H1 (cell line): ENCODE measurements at regions not wholly inside any gene's neighbourhood (a gene's known extent, or its start where the extent isn't known, plus 50 kb on each side); places are given as distances from the start of the nearest gene placed in this dataset.

ENCODE experiments used
- CTCF ChIA-PET: fragments of 300-600 bp; sonication (Branson Sonifier 250); formaldehyde crosslinking; loops from one replicate; lab custom pipeline; 2021; ENCODE audit not compliant: partially characterized antibody; lab: Charles Lee
- POLR2A ChIA-PET: fragments of 300-600 bp; sonication (Branson Sonifier 250); formaldehyde crosslinking; loops from one replicate; lab custom pipeline; 2021; ENCODE audit warnings: inconsistent platforms; ENCODE audit not compliant: partially characterized antibody; lab: Charles Lee
- DNase-seq, 2 experiments: peaks; one replicate each; pipeline versions ENCODE4 v3.0.0 to v3.0.0-alpha.2; 2010 to 2022; ENCODE audit warnings: low spot score in 2 of 2, low read depth in 1 of 2, mixed read lengths in 1 of 2
- FAIRE-seq: peaks from 2 replicates; lab custom pipeline; 2011; peaks lifted over from hg19 to GRCh38; lab: Jason Lieb, UNC
- H2AFZ ChIP-seq: 2 replicates; pipeline ENCODE4 v1.8.1; 2012; ENCODE audit warnings: low read length, inconsistent platforms
- H2AK5ac ChIP-seq: 2 replicates; pipeline ENCODE4 v1.6.1; 2013; ENCODE audit warnings: low read depth, low read length
- H2BK120ac ChIP-seq: replicated peaks from 2 replicates; pipeline ENCODE3; 2013; ENCODE audit warnings: low read depth, low read length, inconsistent platforms
- H2BK12ac ChIP-seq: 2 replicates; pipeline ENCODE4 v1.6.1; 2013; ENCODE audit warnings: low read depth, low read length
- H2BK15ac ChIP-seq: 2 replicates; pipeline ENCODE4 v1.6.1; 2013; ENCODE audit warnings: low read length
- H2BK20ac ChIP-seq: 2 replicates; pipeline ENCODE4 v1.6.1; 2013; ENCODE audit warnings: low read length
- H2BK5ac ChIP-seq: 2 replicates; pipeline ENCODE4 v1.6.1; 2013; ENCODE audit warnings: low read depth, low read length
- H3K14ac ChIP-seq: 2 replicates; pipeline ENCODE4 v1.6.1; 2013; ENCODE audit warnings: inconsistent platforms; ENCODE audit not compliant: insufficient read length
- H3K18ac ChIP-seq: 2 replicates; pipeline ENCODE4 v1.6.1; 2013; ENCODE audit warnings: low read length; ENCODE audit errors: extremely low read depth
- H3K23ac ChIP-seq: 2 replicates; pipeline ENCODE4 v1.6.1; 2013; ENCODE audit warnings: inconsistent platforms; ENCODE audit not compliant: insufficient read length
- H3K23me2 ChIP-seq: 2 replicates; pipeline ENCODE4 v1.6.1; 2013; ENCODE audit warnings: low read depth, low read length
- H3K27ac ChIP-seq: 2 replicates; pipeline ENCODE4 v1.6.1; 2011; ENCODE audit warnings: low read depth, low read length, inconsistent platforms
- H3K27me3 ChIP-seq, 4 experiments: replicated peaks in 1 of 4; 1 replicate in 1 of 4; 2 replicates in 3 of 4; pipeline versions ENCODE4 v1.6.1 to v1.8.1; 2011 to 2013; ENCODE audit warnings: low read length in 3 of 4, mild to moderate bottlenecking in 3 of 4, inconsistent platforms in 2 of 4, mixed read lengths in 2 of 4, moderate library complexity in 1 of 4; ENCODE audit not compliant: control insufficient read depth in 3 of 4, insufficient read depth in 3 of 4; ENCODE audit errors: extremely low read depth in 1 of 4
- H3K36me3 ChIP-seq, 4 experiments: 2 replicates each; pipeline versions ENCODE4 v1.6.1 to v1.8.1; 2011 to 2013; ENCODE audit warnings: mild to moderate bottlenecking in 4 of 4, low read length in 3 of 4, moderate library complexity in 2 of 4, control low read depth in 1 of 4, inconsistent platforms in 1 of 4; ENCODE audit not compliant: insufficient read depth in 4 of 4, control insufficient read depth in 2 of 4
- H3K4ac ChIP-seq: replicated peaks from 2 replicates; pipeline ENCODE3; 2013; ENCODE audit warnings: low read length, low read depth, mixed read lengths, inconsistent platforms; ENCODE audit not compliant: insufficient read length
- H3K4me1 ChIP-seq, 4 experiments: replicated peaks in 1 of 4; 1 replicate in 1 of 4; 2 replicates in 3 of 4; pipeline versions ENCODE4 v1.6.1 to v1.8.1; 2011 to 2013; ENCODE audit warnings: low read length in 3 of 4, inconsistent platforms in 2 of 4, mixed read lengths in 1 of 4; ENCODE audit not compliant: insufficient read depth in 4 of 4, control insufficient read depth in 3 of 4
- H3K4me2 ChIP-seq, 2 experiments: 2 replicates each; pipeline versions ENCODE4 v1.6.1 to v1.8.1; 2011 to 2013; ENCODE audit warnings: low read depth in 2 of 2, low read length in 2 of 2, control low read depth in 1 of 2, inconsistent platforms in 1 of 2, mild to moderate bottlenecking in 1 of 2; ENCODE audit not compliant: insufficient read depth in 1 of 2
- H3K4me3 ChIP-seq, 4 experiments: fragments of 200-600, 300-600 bp in 1 of 4; sonication (generic), shearing (Covaris generic), sonication (Bioruptor Twin) in 1 of 4; 2 replicates each; pipeline versions ENCODE4 v1.5.1 to v1.8.1; 2011 to 2016; ENCODE audit warnings: low read length in 4 of 4, low read depth in 3 of 4, control low read depth in 2 of 4, inconsistent platforms in 2 of 4, mild to moderate bottlenecking in 2 of 4, mixed read lengths in 1 of 4, moderate library complexity in 1 of 4; ENCODE audit not compliant: insufficient read depth in 2 of 4; ENCODE audit errors: extremely low read depth in 1 of 4
- H3K56ac ChIP-seq: replicated peaks from 2 replicates; pipeline ENCODE3; 2013; ENCODE audit warnings: low read depth, mild to moderate bottlenecking, mixed read lengths, low read length, inconsistent platforms; ENCODE audit not compliant: insufficient read length
- H3K79me1 ChIP-seq: 2 replicates; pipeline ENCODE4 v1.6.1; 2013; ENCODE audit warnings: low read depth, low read length, control low read depth
- H3K79me2 ChIP-seq, 2 experiments: 2 replicates each; pipeline versions ENCODE4 v1.6.1 to v1.8.1; 2012 to 2013; ENCODE audit warnings: low read length in 2 of 2, mild to moderate bottlenecking in 2 of 2, inconsistent platforms in 1 of 2; ENCODE audit not compliant: insufficient read depth in 2 of 2, control insufficient read depth in 1 of 2
- H3K9ac ChIP-seq, 4 experiments: replicated peaks in 1 of 4; 1 replicate in 1 of 4; 2 replicates in 3 of 4; pipeline versions ENCODE4 v1.6.1 to v1.8.1; 2011 to 2013; ENCODE audit warnings: low read depth in 3 of 4, low read length in 3 of 4, control low read depth in 2 of 4, mild to moderate bottlenecking in 2 of 4, moderate library complexity in 2 of 4, inconsistent platforms in 1 of 4; ENCODE audit errors: extremely low read depth in 1 of 4
- H3K9me3 ChIP-seq, 2 experiments: 2 replicates each; pipeline versions ENCODE4 v1.6.1 to v1.8.1; 2012 to 2013; ENCODE audit warnings: mild to moderate bottlenecking in 2 of 2, moderate library complexity in 2 of 2, control low read depth in 1 of 2, inconsistent platforms in 1 of 2, low read depth in 1 of 2, low read length in 1 of 2, mixed read lengths in 1 of 2; ENCODE audit not compliant: insufficient read depth in 2 of 2
- H4K20me1 ChIP-seq, 2 experiments: replicated peaks in 1 of 2; 2 replicates each; pipeline versions ENCODE3 to v1.8.1; 2011 to 2013; ENCODE audit warnings: inconsistent platforms in 2 of 2, low read length in 2 of 2, mild to moderate bottlenecking in 1 of 2; ENCODE audit not compliant: insufficient read depth in 2 of 2, control insufficient read depth in 1 of 2
- H4K5ac ChIP-seq: 2 replicates; pipeline ENCODE4 v1.6.1; 2013; ENCODE audit warnings: low read length, low read depth, mixed read lengths, inconsistent platforms; ENCODE audit not compliant: insufficient read length
- H4K8ac ChIP-seq: 2 replicates; pipeline ENCODE4 v1.8.0; 2013; ENCODE audit warnings: mild to moderate bottlenecking, moderate library complexity, low read length, inconsistent platforms; ENCODE audit not compliant: insufficient read depth; ENCODE audit errors: extremely low read depth
- H4K91ac ChIP-seq: replicated peaks from 2 replicates; pipeline ENCODE3; 2013; ENCODE audit warnings: low read length, mixed read lengths, inconsistent platforms; ENCODE audit not compliant: insufficient read length
- ASH2L ChIP-seq: fragments of 200-600, 300-600 bp; sonication (generic); IDR thresholded peaks from one replicate; pipeline ENCODE4 v1.7.1; 2017; ENCODE audit warnings: low read length
- BCL11A ChIP-seq, 2 experiments: IDR thresholded peaks; one replicate each; pipeline ENCODE4 v1.6.1; 2011; ENCODE audit warnings: low read depth in 2 of 2, low read length in 2 of 2, mild to moderate bottlenecking in 2 of 2
- BRCA1 ChIP-seq: IDR thresholded peaks from 2 replicates; pipeline ENCODE4 v1.6.1; 2012; ENCODE audit warnings: low read depth, low read length, improper control_type of control experiment
- JUN ChIP-seq: IDR thresholded peaks from 2 replicates; pipeline ENCODE4 v1.6.1; 2011; ENCODE audit warnings: low read depth, mild to moderate bottlenecking, improper control_type of control experiment, low read length
- SP1 ChIP-seq: IDR thresholded peaks from 2 replicates; pipeline ENCODE4 v1.6.1; 2011; ENCODE audit warnings: low read depth, low read length
- SP2 ChIP-seq: IDR thresholded peaks from 2 replicates; pipeline ENCODE4 v1.6.1; 2012; ENCODE audit warnings: mild to moderate bottlenecking, low read length, inconsistent platforms
- TAF7 ChIP-seq: optimal IDR thresholded peaks from 2 replicates; pipeline ENCODE3; 2011; ENCODE audit warnings: low read depth, mild to moderate bottlenecking, inconsistent platforms, low read length, moderate library complexity, borderline replicate concordance
- TBP ChIP-seq: IDR thresholded peaks from 2 replicates; pipeline ENCODE4 v1.6.1; 2011; ENCODE audit warnings: low read depth, low read length, improper control_type of control experiment
- WGBS, 2 experiments: shearing (Covaris generic) in 1 of 2; methylation state at CpG; one replicate each; pipeline versions ENCODE4 v1.1.6 to v1.1.7; 2013 to 2015; ENCODE audit warnings: low lambda C conversion rate in 2 of 2, mixed read lengths in 2 of 2, inconsistent platforms in 1 of 2, low coverage in 1 of 2, missing lambda C conversion rate in 1 of 2; ENCODE audit not compliant: insufficient replicate concordance in 2 of 2, insufficient coverage in 1 of 2, insufficient read length in 1 of 2; ENCODE audit errors: extremely low coverage in 1 of 2, missing lambda C conversion rate in 1 of 2; 5-methylcytosine and 5-hydroxymethylcytosine counted together
- TF ChIP-seq, protein P1 (sequence below): IDR thresholded peaks from 2 replicates; pipeline ENCODE4 v1.6.1; 2012; ENCODE audit warnings: low read length, inconsistent platforms
- TF ChIP-seq, protein P2 (sequence below): IDR thresholded peaks from 2 replicates; pipeline ENCODE4 v1.6.1; 2011; ENCODE audit warnings: low read length, improper control_type of control experiment

DNA sequence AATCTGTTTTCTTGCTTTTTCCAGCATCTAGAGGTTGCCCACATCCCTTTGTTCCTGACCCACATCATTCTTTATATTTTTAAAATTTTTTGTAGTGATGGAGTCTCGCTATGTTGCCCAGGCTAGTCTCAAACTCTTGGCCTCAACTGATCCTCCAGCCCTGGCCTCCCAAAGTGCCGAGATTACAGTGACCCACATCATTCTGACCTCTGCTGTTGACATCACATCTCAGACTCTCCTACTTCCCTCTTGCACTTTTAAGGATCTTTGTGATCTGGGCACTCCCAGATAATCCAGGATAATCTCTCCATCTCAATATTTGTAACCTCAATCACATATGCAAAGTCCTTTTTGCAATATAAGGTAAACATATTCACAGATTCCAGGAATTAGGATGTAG, 266.6 kb downstream of the MEX3B start:
- Histone ChIP-seq H3K27me3 (no peaks in the 10 kb centered on the region), H2BK120ac (no peak overlapping the region), H3K4me1 (no peaks in the 10 kb centered on the region), H3K14ac (no peak overlapping the region), H3K79me1 (no peaks in the 10 kb centered on the region; the same call in 1 of the 2 replicates), H3K79me2 (no peaks in the 10 kb centered on the region; a peak in 1 of 4 replicates), H2BK12ac (no peak overlapping the region), H4K20me1 (peaks cover 0 to 3% of the 10 kb centered on the region in 2 experiments), H3K9ac (no peak overlapping the region), H4K8ac (no peak overlapping the region), H3K23me2 (no peaks in the 10 kb centered on the region), H3K36me3 (no peaks in the 10 kb centered on the region; a peak in 1 of 8 replicates), H4K5ac (no peak overlapping the region), H3K4me2 (no peak overlapping the region), H3K4ac (no peak overlapping the region), H2BK5ac (no peak overlapping the region)
- DNase-seq: no peak
- 89% methylated on average over 2 of the region's 2 CpGs; no CpG with 5 or more reads in 1 of the 2 experiments for WGBS, 2 experiments
- POLR2A ChIA-PET: interaction anchor here (0.6 kb wide), 1 partner anchor 260 kb away, joined by 3 read pairs; no protein-coding TSS in a partner anchor
- TF ChIP-seq, protein P1, sequence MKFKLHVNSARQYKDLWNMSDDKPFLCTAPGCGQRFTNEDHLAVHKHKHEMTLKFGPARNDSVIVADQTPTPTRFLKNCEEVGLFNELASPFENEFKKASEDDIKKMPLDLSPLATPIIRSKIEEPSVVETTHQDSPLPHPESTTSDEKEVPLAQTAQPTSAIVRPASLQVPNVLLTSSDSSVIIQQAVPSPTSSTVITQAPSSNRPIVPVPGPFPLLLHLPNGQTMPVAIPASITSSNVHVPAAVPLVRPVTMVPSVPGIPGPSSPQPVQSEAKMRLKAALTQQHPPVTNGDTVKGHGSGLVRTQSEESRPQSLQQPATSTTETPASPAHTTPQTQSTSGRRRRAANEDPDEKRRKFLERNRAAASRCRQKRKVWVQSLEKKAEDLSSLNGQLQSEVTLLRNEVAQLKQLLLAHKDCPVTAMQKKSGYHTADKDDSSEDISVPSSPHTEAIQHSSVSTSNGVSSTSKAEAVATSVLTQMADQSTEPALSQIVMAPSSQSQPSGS: no peak
- TF ChIP-seq BCL11A (IDR thresholded peaks at IDR 0.05; ENCODE audit: low read depth in 2 of 2, low read length in 2 of 2): no peak
- TF ChIP-seq TAF7: no peak
- TF ChIP-seq SP2: no peak
- no peak for TF ChIP-seq JUN
- no peak for TF ChIP-seq TBP
- TF ChIP-seq BRCA1: no peak
- TF ChIP-seq ASH2L: no peak
- no peak for TF ChIP-seq SP1
- TF ChIP-seq, protein P2, sequence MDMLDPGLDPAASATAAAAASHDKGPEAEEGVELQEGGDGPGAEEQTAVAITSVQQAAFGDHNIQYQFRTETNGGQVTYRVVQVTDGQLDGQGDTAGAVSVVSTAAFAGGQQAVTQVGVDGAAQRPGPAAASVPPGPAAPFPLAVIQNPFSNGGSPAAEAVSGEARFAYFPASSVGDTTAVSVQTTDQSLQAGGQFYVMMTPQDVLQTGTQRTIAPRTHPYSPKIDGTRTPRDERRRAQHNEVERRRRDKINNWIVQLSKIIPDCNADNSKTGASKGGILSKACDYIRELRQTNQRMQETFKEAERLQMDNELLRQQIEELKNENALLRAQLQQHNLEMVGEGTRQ: no peak
- TF ChIP-seq, all 59 proteins: peak for 0
- CTCF ChIA-PET: no interaction called here
- Histone ChIP-seq H2BK15ac (no peak overlapping the region), H3K4me3 (no peak overlapping the region), H2BK20ac (no peak overlapping the region), H3K56ac (no peak overlapping the region), H3K27ac (no peak overlapping the region), H2AK5ac (no peak overlapping the region), H3K9me3 (no peaks in the 10 kb centered on the region), H4K91ac (no peak overlapping the region), H3K18ac (no peak overlapping the region), H3K23ac (no peak overlapping the region), H2AFZ (no peak overlapping the region)
- FAIRE-seq: no peak
